Small intestine (tissue), 7 donors: ENCODE measurements at regions not wholly inside any gene's neighbourhood (a gene's known extent, or its start where the extent isn't known, plus 50 kb on each side); places are given as distances from the start of the nearest gene placed in this dataset.

Experiments
- DNase-seq, 2 donors: peaks; one replicate each; pipeline versions ENCODE4 v3.0.0 to v3.0.0-alpha.2; 2013
- FAIRE-seq: peaks from 2 replicates; lab custom pipeline; 2012; peaks lifted over from hg19 to GRCh38; lab: Jason Lieb, UNC
- H3K27ac ChIP-seq, 3 donors: one replicate each; pipeline ENCODE4 v1.5.1; 2013; ENCODE audit warnings: low read length in 2 of 3, mild to moderate bottlenecking in 2 of 3, control low read depth in 1 of 3, inconsistent platforms in 1 of 3, low read depth in 1 of 3, moderate library complexity in 1 of 3
- H3K27me3 ChIP-seq, 3 donors: one replicate each; pipeline ENCODE4 v1.6.1; 2013; ENCODE audit warnings: low read length in 3 of 3, inconsistent platforms in 1 of 3; ENCODE audit not compliant: control insufficient read depth in 3 of 3, insufficient read depth in 3 of 3
- H3K36me3 ChIP-seq, 3 donors: one replicate each; pipeline ENCODE4 v1.6.1; 2013; ENCODE audit warnings: low read length in 3 of 3, inconsistent platforms in 1 of 3, low read depth in 1 of 3, mild to moderate bottlenecking in 1 of 3, moderate library complexity in 1 of 3; ENCODE audit not compliant: control insufficient read depth in 3 of 3, insufficient read depth in 2 of 3
- H3K4me1 ChIP-seq, 3 donors: one replicate each; pipeline ENCODE4 v1.6.1; 2013; ENCODE audit warnings: low read length in 2 of 3, inconsistent platforms in 1 of 3, low read depth in 1 of 3, mild to moderate bottlenecking in 1 of 3, moderate library complexity in 1 of 3; ENCODE audit not compliant: control insufficient read depth in 3 of 3, insufficient read depth in 2 of 3
- H3K4me3 ChIP-seq, 3 donors: one replicate each; pipeline ENCODE4 v1.5.1; 2013; ENCODE audit warnings: low read length in 3 of 3, control low read depth in 1 of 3, inconsistent platforms in 1 of 3, low read depth in 1 of 3, mild to moderate bottlenecking in 1 of 3, moderate library complexity in 1 of 3
- H3K9me3 ChIP-seq, 2 donors: one replicate each; pipeline ENCODE4 v1.6.1; 2013; ENCODE audit warnings: low read depth in 1 of 2, low read length in 1 of 2; ENCODE audit not compliant: control insufficient read depth in 2 of 2, insufficient read depth in 1 of 2
- WGBS, 3 donors: extraction: QIAGEN DNeasy Blood & Tissue Kit; methylation state at CpG; one replicate each; pipeline ENCODE4 v1.1.7; 2013; 5-methylcytosine and 5-hydroxymethylcytosine counted together
- donor health status: healthy with polysubstance abuse.
- donor health status: control.
- donor health status: control.
- donor health status: Bipolar disorder and iron deficiency.
- donor health status: healthy.

DNA sequence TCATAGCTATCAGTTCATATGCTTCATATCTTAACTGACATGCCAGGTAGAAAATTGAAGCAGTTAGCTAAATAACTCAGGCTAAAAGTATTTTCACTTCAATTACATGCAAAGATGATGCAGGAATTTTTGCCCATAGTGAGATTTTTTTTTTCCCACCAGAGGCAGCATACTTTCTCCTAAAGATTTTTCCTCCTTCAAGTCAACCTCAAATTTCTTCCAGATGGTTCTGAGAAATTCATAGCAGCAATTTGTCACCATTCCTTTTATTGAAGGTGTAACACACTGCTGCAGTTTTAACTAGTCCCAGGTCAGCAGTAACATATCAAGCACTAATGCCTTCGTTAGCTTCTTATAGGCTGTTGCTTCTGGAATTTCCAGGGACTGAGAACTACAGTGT, 141.9 kb downstream of the SUCLA2 start:
- no peaks in the 10 kb centered on the region for H3K4me1 ChIP-seq
- H3K9me3 ChIP-seq: no peaks in the 10 kb centered on the region
- FAIRE-seq: no peak
- H3K4me3 ChIP-seq: no peak overlapping the region
- no peak overlapping the region for H3K27ac ChIP-seq
- 49 to 71% (median 53%) methylated on average over 1 of the region's 1 CpG for WGBS, 3 donors
- no peak for DNase-seq
- H3K27me3 ChIP-seq: no peaks in the 10 kb centered on the region
- no peaks in the 10 kb centered on the region for H3K36me3 ChIP-seq

DNA sequence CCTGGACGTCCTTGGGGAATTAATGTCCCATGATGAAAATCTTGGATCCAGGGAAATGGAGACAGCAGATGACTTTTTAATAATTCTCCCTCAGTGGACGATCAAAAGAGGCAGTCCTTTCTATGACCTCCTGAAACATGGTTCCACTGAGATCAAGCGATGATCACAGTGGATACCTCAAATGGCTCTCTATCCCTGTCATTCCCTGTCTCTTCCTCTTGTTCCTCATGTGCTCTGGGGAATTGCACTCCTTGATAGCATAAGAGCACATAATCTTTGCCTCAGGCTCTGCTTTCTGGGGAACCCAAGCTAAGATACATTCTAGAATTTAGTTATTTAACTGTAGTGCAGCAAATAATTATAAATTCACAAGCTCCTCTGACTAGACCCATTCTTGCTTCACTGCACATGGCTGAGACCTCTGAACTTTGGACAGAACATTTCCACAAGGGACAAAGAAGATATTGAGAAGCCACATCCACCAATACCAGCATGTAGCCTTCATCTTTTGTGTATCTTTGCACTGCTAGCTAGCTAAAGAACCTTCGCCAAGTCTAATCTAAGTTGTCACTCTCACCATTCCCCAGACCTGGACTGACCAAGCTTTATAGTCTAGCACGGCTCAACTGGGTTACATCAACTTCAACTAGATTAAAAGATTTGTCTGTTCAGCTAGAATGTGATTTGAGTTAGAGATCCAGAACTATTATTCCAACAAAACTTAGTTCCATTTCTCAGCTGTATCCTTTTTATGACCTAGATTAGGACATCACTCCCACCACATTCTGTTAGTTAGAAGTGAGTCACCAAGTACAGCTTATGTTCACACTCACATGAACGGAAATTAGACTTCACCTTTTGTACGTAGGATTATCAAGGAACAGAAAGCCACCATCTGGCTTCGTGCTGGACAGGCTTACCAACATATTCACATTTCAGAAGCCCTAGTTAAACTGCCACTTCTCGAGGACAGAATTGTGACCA, 142.7 kb downstream of the SUCLA2 start:
- H3K4me1 ChIP-seq: no peaks in the 10 kb centered on the region
- WGBS, 3 donors: 78 to 83% (median 82%) methylated on average over 9 of the region's 9 CpGs
- FAIRE-seq (no peak), DNase-seq (peak in 1 of 2 donors; percentile 5)
- no peak overlapping the region for H3K27ac ChIP-seq
- H3K36me3 ChIP-seq: no peaks in the 10 kb centered on the region
- H3K27me3 ChIP-seq: no peaks in the 10 kb centered on the region
- no peaks in the 10 kb centered on the region for H3K9me3 ChIP-seq
- no peak overlapping the region for H3K4me3 ChIP-seq

DNA sequence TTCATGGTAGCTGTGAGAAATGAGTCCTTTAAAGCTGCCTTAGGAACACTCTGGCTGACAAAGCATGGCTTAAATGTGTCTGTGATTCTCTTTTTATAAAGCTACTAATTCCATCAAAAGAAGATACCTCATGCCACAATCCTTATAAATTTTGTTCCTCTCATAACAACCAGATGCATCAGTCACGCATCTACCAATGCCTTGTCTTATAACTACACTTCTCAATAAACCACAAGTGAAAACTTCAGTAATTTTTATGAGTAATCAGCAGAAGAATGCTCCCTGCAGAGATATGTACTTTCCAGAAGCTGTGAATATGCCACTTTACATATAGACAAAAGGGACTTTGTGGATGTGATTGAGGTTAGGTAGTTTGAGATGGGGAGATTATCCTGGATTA, 147.8 kb downstream of the SUCLA2 start:
- Histone ChIP-seq H3K36me3 (no peaks in the 10 kb centered on the region), H3K4me1 (no peaks in the 10 kb centered on the region), H3K9me3 (no peaks in the 10 kb centered on the region), H3K27me3 (peaks cover 0 to 3% (median 0%) of the 10 kb centered on the region in 3 donors), H3K4me3 (no peak overlapping the region), H3K27ac (no peak overlapping the region)
- 74 to 85% (median 81%) methylated on average over 1 of the region's 1 CpG for WGBS, 3 donors
- FAIRE-seq (no peak), DNase-seq (no peak)

DNA sequence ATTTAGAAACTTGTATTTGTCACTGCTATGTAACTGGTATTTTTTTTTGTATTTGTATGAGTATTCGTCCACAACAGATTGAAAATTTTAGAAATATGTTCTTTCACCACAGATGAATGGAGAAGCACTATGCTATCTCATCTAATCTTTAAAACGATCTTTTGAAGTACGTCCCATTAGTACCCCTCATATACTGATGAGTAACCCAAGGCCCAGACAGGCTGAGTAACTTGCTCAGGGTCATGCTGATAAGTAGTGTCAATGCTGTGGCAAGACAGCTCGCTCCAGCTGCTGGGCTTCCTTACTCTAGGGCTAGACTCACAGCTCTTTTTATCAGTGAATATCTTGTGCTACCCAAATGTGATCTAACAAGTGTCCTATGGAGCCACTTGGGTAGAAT, 154.2 kb downstream of the SUCLA2 start:
- Histone ChIP-seq H3K9me3 (no peaks in the 10 kb centered on the region), H3K4me1 (no peaks in the 10 kb centered on the region), H3K4me3 (no peak overlapping the region), H3K27me3 (no peaks in the 10 kb centered on the region), H3K27ac (no peak overlapping the region), H3K36me3 (no peaks in the 10 kb centered on the region)
- DNase-seq (no peak), FAIRE-seq (no peak)
- 72 to 75% (median 74%) methylated on average over 4 of the region's 4 CpGs for WGBS, 3 donors

DNA sequence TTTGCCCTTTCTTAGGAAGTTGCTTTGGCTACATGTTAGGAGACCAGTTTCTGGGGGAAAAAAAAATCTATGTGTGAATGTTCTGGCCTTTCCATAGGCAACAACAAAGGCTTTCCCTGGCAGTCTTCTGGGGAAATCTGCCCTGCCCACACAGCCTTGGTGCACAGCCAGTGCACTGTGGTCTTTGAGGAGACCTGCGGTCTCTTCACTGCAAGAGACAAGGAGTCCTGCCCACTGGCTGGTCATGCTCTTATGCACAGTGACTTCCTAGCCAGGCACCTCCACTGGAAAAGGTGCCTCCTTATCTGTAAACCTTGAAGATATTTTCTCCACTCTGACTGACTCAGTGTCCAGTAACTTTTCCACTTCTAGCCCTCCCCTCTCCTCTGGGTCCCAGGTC, 155.1 kb downstream of the SUCLA2 start:
- 83 to 98% (median 88%) methylated on average over 1 of the region's 1 CpG for WGBS, 3 donors
- Histone ChIP-seq H3K4me1 (no peaks in the 10 kb centered on the region), H3K9me3 (no peaks in the 10 kb centered on the region), H3K4me3 (no peak overlapping the region), H3K36me3 (no peaks in the 10 kb centered on the region), H3K27me3 (no peaks in the 10 kb centered on the region), H3K27ac (no peak overlapping the region)
- FAIRE-seq (no peak), DNase-seq (no peak)

DNA sequence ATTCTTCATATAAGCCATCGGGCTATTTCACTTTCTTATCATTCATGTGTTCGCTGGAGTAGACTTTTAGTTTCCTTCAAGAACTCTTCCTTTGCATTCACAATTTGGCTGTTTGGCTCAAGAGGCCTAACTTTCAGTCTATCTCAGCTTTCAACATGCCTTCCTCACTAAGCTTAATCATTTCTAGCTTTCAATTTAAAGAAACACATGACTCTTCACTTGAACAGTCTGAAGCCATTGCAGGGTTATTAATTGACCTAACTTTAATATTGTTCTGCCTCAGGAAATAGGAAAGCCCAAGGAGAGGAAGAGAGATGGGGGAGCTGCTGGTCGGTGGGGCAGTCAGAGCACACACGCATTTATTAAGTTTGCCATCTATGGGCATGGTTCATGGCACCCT, 158.1 kb downstream of the SUCLA2 start:
- no peak overlapping the region for H3K4me3 ChIP-seq
- FAIRE-seq (no peak), DNase-seq (no peak)
- no peak overlapping the region for H3K27ac ChIP-seq
- 60 to 73% (median 69%) methylated on average over 4 of the region's 4 CpGs for WGBS, 3 donors
- H3K36me3 ChIP-seq: no peaks in the 10 kb centered on the region
- H3K27me3 ChIP-seq: no peaks in the 10 kb centered on the region
- no peaks in the 10 kb centered on the region for H3K4me1 ChIP-seq
- H3K9me3 ChIP-seq: no peaks in the 10 kb centered on the region

DNA sequence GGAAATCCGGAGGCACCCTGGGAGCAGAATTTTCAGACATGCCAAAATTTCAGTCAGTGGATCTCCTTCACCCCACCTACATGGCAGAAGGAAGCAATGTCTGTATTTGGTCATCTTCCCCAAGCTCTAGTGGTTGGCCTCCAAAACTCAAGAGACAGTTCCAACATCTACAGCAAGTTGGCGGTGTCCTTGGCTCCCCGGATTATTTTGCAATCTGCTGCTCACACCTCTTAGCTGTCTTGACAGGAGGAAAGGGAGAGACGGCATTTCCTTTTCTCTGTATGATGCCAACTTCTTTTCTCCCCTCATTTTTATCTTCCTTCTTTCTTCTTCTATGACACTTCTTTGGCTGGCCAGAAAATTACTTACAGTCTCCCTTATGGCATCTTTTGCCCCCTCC, 159.9 kb downstream of the SUCLA2 start:
- DNase-seq (no peak), FAIRE-seq (no peak)
- 88 to 90% (median 89%) methylated on average over 4 of the region's 4 CpGs for WGBS, 3 donors
- Histone ChIP-seq H3K27ac (no peak overlapping the region), H3K27me3 (no peaks in the 10 kb centered on the region), H3K4me3 (no peak overlapping the region), H3K4me1 (no peaks in the 10 kb centered on the region), H3K36me3 (no peaks in the 10 kb centered on the region), H3K9me3 (no peaks in the 10 kb centered on the region)

DNA sequence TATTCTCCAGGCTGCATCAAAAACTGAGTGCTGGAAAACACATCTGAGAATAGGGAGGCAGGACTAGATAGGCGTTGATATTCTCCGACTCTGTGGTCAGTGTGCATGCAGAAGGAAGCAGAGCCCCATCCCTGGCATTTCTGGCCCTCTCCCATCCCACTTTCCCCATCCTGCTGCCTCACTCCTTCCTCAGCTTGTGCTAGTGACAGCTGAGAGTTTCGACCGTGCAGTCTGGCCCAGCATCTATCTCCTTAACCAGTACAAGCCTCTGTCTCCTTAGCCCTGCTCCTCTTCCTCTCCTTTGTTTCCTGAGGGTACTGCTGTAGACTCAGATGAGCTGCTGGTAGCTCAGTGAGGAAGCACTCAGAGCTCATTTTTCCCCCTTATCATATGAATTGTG, 163.2 kb downstream of the SUCLA2 start:
- DNase-seq (no peak), FAIRE-seq (no peak)
- H3K27ac ChIP-seq: no peak overlapping the region
- no peaks in the 10 kb centered on the region for H3K27me3 ChIP-seq
- no peak overlapping the region for H3K4me3 ChIP-seq
- 77 to 95% (median 82%) methylated on average over 4 of the region's 4 CpGs for WGBS, 3 donors
- no peaks in the 10 kb centered on the region for H3K36me3 ChIP-seq
- H3K4me1 ChIP-seq: no peaks in the 10 kb centered on the region
- H3K9me3 ChIP-seq: no peaks in the 10 kb centered on the region
